ENCODE measurements at regions not wholly inside any gene's neighbourhood (a gene's known extent, or its start where the extent isn't known, plus 50 kb on each side); places are given as distances from the start of the nearest gene placed in this dataset.

GRCh38 chr18:79608999-79609461, 70.6 kb upstream of the CTDP1 start:
- ATAC-seq (no peak), DNase-seq (no peak)
- no peak overlapping the region for H3K27ac Mint-ChIP-seq
- H3K4me3 Mint-ChIP-seq: no peak overlapping the region
- no peaks in the 10 kb centered on the region for H3K36me3 Mint-ChIP-seq
- H3K27me3 Mint-ChIP-seq: no peaks in the 10 kb centered on the region
- H3K9me3 Mint-ChIP-seq (ENCODE audit: low read depth): peaks cover 3% of the 10 kb centered on the region
- no peaks in the 10 kb centered on the region for H3K4me1 Mint-ChIP-seq
- CTCF ChIA-PET: no interaction called here

GRCh38 chr18:79609841-79610281, 69.7 kb upstream of the CTDP1 start:
- Mint-ChIP-seq H3K27me3 (no peaks in the 10 kb centered on the region), H3K4me1 (no peaks in the 10 kb centered on the region), H3K9me3 (ENCODE audit: low read depth) (peaks cover 3% of the 10 kb centered on the region), H3K4me3 (no peak overlapping the region), H3K36me3 (no peaks in the 10 kb centered on the region), H3K27ac (no peak overlapping the region)
- ATAC-seq (no peak), DNase-seq (no peak)
- CTCF ChIA-PET: no interaction called here

- H3K9me3 Mint-ChIP-seq (ENCODE audit: low read depth): peaks cover 3% of the 10 kb centered on the region
- CTCF ChIA-PET: no interaction called here
- H3K27me3 Mint-ChIP-seq: no peaks in the 10 kb centered on the region
- no peak overlapping the region for H3K27ac Mint-ChIP-seq
- H3K4me1 Mint-ChIP-seq: no peaks in the 10 kb centered on the region
- H3K4me3 Mint-ChIP-seq: no peak overlapping the region
- ATAC-seq: no peak
- DNase-seq: no peak
- no peaks in the 10 kb centered on the region for H3K36me3 Mint-ChIP-seq
Measured at GRCh38 chr18:79610461-79611039, 69.1 kb upstream of the CTDP1 start.

GRCh38 chr18:79611040-79611681, 68.4 kb upstream of the CTDP1 start:
- DNase-seq (no peak), ATAC-seq (no peak)
- H3K9me3 Mint-ChIP-seq (ENCODE audit: low read depth): peaks cover 2% of the 10 kb centered on the region
- H3K4me1 Mint-ChIP-seq: no peaks in the 10 kb centered on the region
- no peaks in the 10 kb centered on the region for H3K36me3 Mint-ChIP-seq
- H3K4me3 Mint-ChIP-seq: no peak overlapping the region
- CTCF ChIA-PET: no interaction called here
- no peaks in the 10 kb centered on the region for H3K27me3 Mint-ChIP-seq
- H3K27ac Mint-ChIP-seq: no peak overlapping the region

- CTCF ChIA-PET: no interaction called here
- no peaks in the 10 kb centered on the region for H3K36me3 Mint-ChIP-seq
Measured at GRCh38 chr18:79612291-79613108, 67.1 kb upstream of the CTDP1 start.

GRCh38 chr18:79613186-79613931, 66.2 kb upstream of the CTDP1 start:
- CTCF ChIA-PET: no interaction called here
- Mint-ChIP-seq H3K27me3 (no peaks in the 10 kb centered on the region), H3K4me3 (no peak overlapping the region), H3K9me3 (ENCODE audit: low read depth) (no peaks in the 10 kb centered on the region), H3K27ac (no peak overlapping the region), H3K4me1 (no peaks in the 10 kb centered on the region), H3K36me3 (no peaks in the 10 kb centered on the region)
- no peak for DNase-seq
- ATAC-seq: no peak

More at GRCh38 chr18:79612291-79613108, 67.1 kb upstream of the CTDP1 start:
- no peak overlapping the region for H3K4me3 Mint-ChIP-seq
- no peak for DNase-seq
- H3K27me3 Mint-ChIP-seq: no peaks in the 10 kb centered on the region
- no peak for ATAC-seq
- H3K9me3 Mint-ChIP-seq (ENCODE audit: low read depth): no peaks in the 10 kb centered on the region
- H3K27ac Mint-ChIP-seq: no peak overlapping the region
- H3K4me1 Mint-ChIP-seq: no peaks in the 10 kb centered on the region

GRCh38 chr18:79614211-79614955, 65.2 kb upstream of the CTDP1 start:
- Mint-ChIP-seq H3K36me3 (no peaks in the 10 kb centered on the region), H3K9me3 (ENCODE audit: low read depth) (no peaks in the 10 kb centered on the region), H3K27me3 (no peaks in the 10 kb centered on the region), H3K4me1 (no peaks in the 10 kb centered on the region), H3K27ac (no peak overlapping the region), H3K4me3 (no peak overlapping the region)
- no peak for ATAC-seq
- CTCF ChIA-PET: interaction anchor here (1.5 kb wide), 1 partner anchor 235 kb away, joined by 3 read pairs; no protein-coding TSS in a partner anchor
- no peak for DNase-seq

GRCh38 chr18:79615091-79615490, 64.5 kb upstream of the CTDP1 start:
- Mint-ChIP-seq H3K27me3 (no peaks in the 10 kb centered on the region), H3K36me3 (no peaks in the 10 kb centered on the region), H3K27ac (no peak overlapping the region), H3K4me3 (no peak overlapping the region), H3K9me3 (ENCODE audit: low read depth) (no peaks in the 10 kb centered on the region), H3K4me1 (no peaks in the 10 kb centered on the region)
- CTCF ChIA-PET: interaction anchor here (1.0 to 1.5 kb wide), 2 partner anchors 219 to 236 kb away, joined by 3 read pairs; no protein-coding TSS in a partner anchor
- no peak for DNase-seq
- ATAC-seq: no peak

GRCh38 chr18:79615586-79615985, 64.0 kb upstream of the CTDP1 start:
- Mint-ChIP-seq H3K9me3 (ENCODE audit: low read depth) (no peaks in the 10 kb centered on the region), H3K36me3 (no peaks in the 10 kb centered on the region), H3K27ac (no peak overlapping the region), H3K4me3 (no peak overlapping the region), H3K27me3 (no peaks in the 10 kb centered on the region), H3K4me1 (no peaks in the 10 kb centered on the region)
- DNase-seq: no peak
- ATAC-seq: no peak
- CTCF ChIA-PET: interaction anchor here (1.0 to 1.5 kb wide), 2 partner anchors 219 to 237 kb away, joined by 3 read pairs; no protein-coding TSS in a partner anchor

GRCh38 chr18:79616651-79617510, 62.7 kb upstream of the CTDP1 start:
- Mint-ChIP-seq H3K27me3 (no peaks in the 10 kb centered on the region), H3K4me1 (no peaks in the 10 kb centered on the region), H3K36me3 (no peaks in the 10 kb centered on the region), H3K4me3 (no peak overlapping the region), H3K9me3 (ENCODE audit: low read depth) (no peaks in the 10 kb centered on the region), H3K27ac (no peak overlapping the region)
- no peak for DNase-seq
- no peak for ATAC-seq
- CTCF ChIA-PET: no interaction called here

- DNase-seq: no peak
- ATAC-seq: no peak
- H3K4me1 Mint-ChIP-seq: no peaks in the 10 kb centered on the region
- no peaks in the 10 kb centered on the region for H3K9me3 Mint-ChIP-seq (ENCODE audit: low read depth)
- CTCF ChIA-PET: no interaction called here
- no peaks in the 10 kb centered on the region for H3K27me3 Mint-ChIP-seq
- no peak overlapping the region for H3K4me3 Mint-ChIP-seq
- no peak overlapping the region for H3K27ac Mint-ChIP-seq
- no peaks in the 10 kb centered on the region for H3K36me3 Mint-ChIP-seq
Measured at GRCh38 chr18:79617511-79618500, 61.8 kb upstream of the CTDP1 start.
